GM12878 (cell line): ENCODE measurements at regions not wholly inside any gene's neighbourhood (a gene's known extent, or its start where the extent isn't known, plus 50 kb on each side); places are given as distances from the start of the nearest gene placed in this dataset.

Experiments
- ATAC-seq: fragments of 200-7000 bp; cut with Tn5 transposase; 3 replicates; pipeline ENCODE4 v1.9.1; 2020; ENCODE audit warnings: mild to moderate bottlenecking, moderate library complexity
- BruUV-seq: library from RNA; stranded (reverse); fragments of 400-500 nt; replicated peaks from 2 replicates; lab custom pipeline; 2021; lab: Mats Ljungman, UMichigan
- CTCF ChIA-PET: fragments of 300-600 bp; sonication (Branson Sonifier 250); formaldehyde crosslinking; extraction: SDS; loops from one replicate; lab custom pipeline; 2021; ENCODE audit warnings: inconsistent platforms; lab: Yijun Ruan, JAX
- POLR2A ChIA-PET: fragments of 350-600 bp; formaldehyde crosslinking; extraction: SDS; loops from one replicate; lab custom pipeline; 2021; ENCODE audit warnings: inconsistent platforms; lab: Charles Lee
- RAD21 ChIA-PET: fragments of 300-600 bp; sonication (Branson Sonifier 250); formaldehyde crosslinking; loops from one replicate; lab custom pipeline; 2023; ENCODE audit warnings: antibody characterized with exemption; ENCODE audit not compliant: unreplicated experiment; lab: Charles Lee
- SMC1A ChIA-PET: fragments of 300-600 bp; sonication (Branson Sonifier 250); formaldehyde crosslinking; loops from one replicate; lab custom pipeline; 2023; ENCODE audit not compliant: unreplicated experiment, uncharacterized antibody; lab: Charles Lee
- DNase-seq: peaks from one replicate; pipeline ENCODE4 v3.0.0-alpha.2; 2011; ENCODE audit warnings: low read depth, low spot score
- FAIRE-seq: peaks from 3 replicates; lab custom pipeline; 2011; peaks lifted over from hg19 to GRCh38; lab: Jason Lieb, UNC
- H2AFZ ChIP-seq: 2 replicates; pipeline ENCODE4 v1.6.0; 2011; ENCODE audit warnings: low read depth, low read length, control low read depth; ENCODE audit not compliant: control insufficient read depth
- H3K27ac ChIP-seq: 2 replicates; pipeline ENCODE4 v1.5.1; 2011; ENCODE audit warnings: control low read depth; ENCODE audit not compliant: control insufficient read depth, insufficient read depth
- H3K27me3 ChIP-seq, 2 experiments: replicated peaks in 1 of 2; 2 replicates each; pipeline versions ENCODE4 v1.6.0 to v1.6.1; 2011; ENCODE audit warnings: low read length in 1 of 2; ENCODE audit not compliant: control insufficient read depth in 2 of 2, insufficient read depth in 2 of 2
- H3K36me3 ChIP-seq, 2 experiments: 2 replicates each; pipeline ENCODE4 v1.5.1; 2011; ENCODE audit warnings: low read length in 1 of 2; ENCODE audit not compliant: control insufficient read depth in 2 of 2, insufficient read depth in 2 of 2
- H3K4me1 ChIP-seq: 2 replicates; pipeline ENCODE4 v1.6.1; 2011; ENCODE audit warnings: mild to moderate bottlenecking, low read length, moderate library complexity, mixed read lengths; ENCODE audit not compliant: control insufficient read depth, insufficient read depth
- H3K4me2 ChIP-seq: 2 replicates; pipeline ENCODE4 v1.6.0; 2011; ENCODE audit warnings: control low read depth; ENCODE audit not compliant: control insufficient read depth, insufficient read depth
- H3K4me3 ChIP-seq: fragments of 200-600 bp; sonication (generic); 2 replicates; pipeline ENCODE4 v1.5.1; 2016
- H3K79me2 ChIP-seq: 2 replicates; pipeline ENCODE4 v1.6.0; 2011; ENCODE audit warnings: low read length; ENCODE audit not compliant: control insufficient read depth, insufficient read depth
- H3K9ac ChIP-seq: 2 replicates; pipeline ENCODE4 v1.8.0; 2011; ENCODE audit warnings: low read length, control low read depth, mixed read lengths; ENCODE audit not compliant: control insufficient read depth, insufficient read depth
- H3K9me3 ChIP-seq: replicated peaks from 3 replicates; pipeline ENCODE4 v1.5.1; 2011; ENCODE audit warnings: mild to moderate bottlenecking, low read length; ENCODE audit not compliant: control insufficient read depth, insufficient read depth
- H4K20me1 ChIP-seq: 2 replicates; pipeline ENCODE4 v1.6.0; 2011; ENCODE audit not compliant: control insufficient read depth, insufficient read depth
- CREM ChIP-seq: IDR thresholded peaks from 2 replicates; pipeline ENCODE4 v1.6.1; 2014; ENCODE audit warnings: antibody characterized with exemption, low read depth
- KAT2A ChIP-seq: conservative IDR thresholded peaks from 2 replicates; pipeline ENCODE4 v1.6.1; 2011; ENCODE audit warnings: low read depth, low read length; ENCODE audit not compliant: control insufficient read depth
- NFIC ChIP-seq: IDR thresholded peaks from 2 replicates; pipeline ENCODE4 v1.6.1; 2012; ENCODE audit warnings: low read depth, mild to moderate bottlenecking, inconsistent platforms, low read length, moderate library complexity
- PBX3 ChIP-seq: IDR thresholded peaks from 2 replicates; pipeline ENCODE4 v1.6.1; 2011; ENCODE audit warnings: mild to moderate bottlenecking, low read depth, low read length, moderate library complexity; ENCODE audit not compliant: insufficient replicate concordance
- POU2F2 ChIP-seq: IDR thresholded peaks from 3 replicates; pipeline ENCODE4 v1.6.1; 2011; ENCODE audit warnings: low read depth, mild to moderate bottlenecking, low read length, borderline replicate concordance
- RBBP5 ChIP-seq: fragments of 200-600 bp; sonication (generic); conservative IDR thresholded peaks from 2 replicates; pipeline ENCODE4 v1.6.1; 2016
- TARDBP ChIP-seq: IDR thresholded peaks from 2 replicates; pipeline ENCODE4 v1.6.1; 2016; ENCODE audit warnings: borderline replicate concordance
- WGBS: methylation state at CpG from one replicate; pipeline ENCODE4 v1.1.6; 2016; ENCODE audit warnings: low lambda C conversion rate; ENCODE audit not compliant: insufficient replicate concordance, insufficient coverage; ENCODE audit errors: missing lambda C conversion rate; 5-methylcytosine and 5-hydroxymethylcytosine counted together
- in situ Hi-C: fragments of 300-500 bp; cut with MboI; formaldehyde crosslinking; loops from 9 replicates; pipeline ENCODE4 v1.14.3; 2018; ENCODE audit warnings: mixed read lengths
- intact Hi-C: fragments of 100-400 bp; cut with micrococcal nuclease; formaldehyde crosslinking; loops from one replicate; pipeline ENCODE4 v1.14.2; 2022; ENCODE audit not compliant: unreplicated experiment

GRCh38 chr5:124679578-124680199 lies 66.8 kb downstream of the ZNF608 start:
- FAIRE-seq (no peak), ATAC-seq (no peak), DNase-seq (no peak)
- ChIA-PET CTCF (interaction anchor here (0.6 kb wide), 1 partner anchor 272 kb away, joined by 3 read pairs; no protein-coding TSS in a partner anchor), RAD21 (interaction anchor here (0.6 to 1.3 kb wide), 3 partner anchors 27 to 267 kb away, joined by 3 to 4 read pairs (median 3); no protein-coding TSS in a partner anchor), POLR2A (interaction anchor here (0.6 to 0.7 kb wide), 2 partner anchors 42 to 1447 kb away, joined by 3 read pairs; no protein-coding TSS in a partner anchor), SMC1A (interaction anchor here (0.8 to 1.5 kb wide), 6 partner anchors 13 to 45 kb away, joined by 3 to 5 read pairs (median 4); no protein-coding TSS in a partner anchor)
- Histone ChIP-seq H3K9ac (no peak overlapping the region), H3K9me3 (no peaks in the 10 kb centered on the region; the same call in 2 of the 3 replicates), H3K79me2 (no peaks in the 10 kb centered on the region; the same call in 1 of the 2 replicates), H4K20me1 (no peaks in the 10 kb centered on the region), H3K4me3 (no peak overlapping the region), H3K4me2 (no peak overlapping the region), H3K36me3 (no peaks in the 10 kb centered on the region), H3K27me3 (no peaks in the 10 kb centered on the region; a peak in 1 of 4 replicates), H2AFZ (no peak overlapping the region), H3K4me1 (no peaks in the 10 kb centered on the region), H3K27ac (no peak overlapping the region)
- in situ Hi-C loops = no loop called here
- 61% methylated on average over 4 of the region's 4 CpGs for WGBS
- BruUV-seq = no TSS peak
- TF ChIP-seq RBBP5 = no peak
- intact Hi-C loops = no loop called here

GRCh38 chr5:124678922-124679519 lies 67.4 kb downstream of the ZNF608 start:
- 72% methylated on average over 8 of the region's 8 CpGs for WGBS
- FAIRE-seq = no peak
- CTCF ChIA-PET = interaction anchor here (0.6 kb wide), 2 partner anchors 9 to 85 kb away, joined by 3 read pairs; no protein-coding TSS in a partner anchor

More at GRCh38 chr5:124678922-124679519, 67.4 kb downstream of the ZNF608 start:
- Histone ChIP-seq H2AFZ (no peak overlapping the region), H3K4me1 (no peaks in the 10 kb centered on the region), H3K9me3 (no peaks in the 10 kb centered on the region; the same call in 2 of the 3 replicates), H3K27ac (no peak overlapping the region), H4K20me1 (no peaks in the 10 kb centered on the region), H3K4me3 (no peak overlapping the region), H3K79me2 (no peaks in the 10 kb centered on the region; the same call in 1 of the 2 replicates), H3K9ac (no peak overlapping the region), H3K4me2 (no peak overlapping the region), H3K27me3 (no peaks in the 10 kb centered on the region; a peak in 1 of 4 replicates), H3K36me3 (no peaks in the 10 kb centered on the region)
- no peak for TF ChIP-seq CREM
- no peak for TF ChIP-seq NFIC
- TF ChIP-seq KAT2A = no peak
- no peak for TF ChIP-seq TARDBP
- no peak for TF ChIP-seq POU2F2
- no peak for TF ChIP-seq PBX3
- ATAC-seq (no peak), DNase-seq (no peak)
- ChIA-PET SMC1A (interaction anchor here (0.8 to 1.2 kb wide), 2 partner anchors 14 to 15 kb away, joined by 3 to 4 read pairs; no protein-coding TSS in a partner anchor), RAD21 (no interaction called here), POLR2A (no interaction called here)
- intact Hi-C loops = no loop called here
- no TSS peak for BruUV-seq
- in situ Hi-C loops = no loop called here
